SK-N-SH (cell line): ENCODE measurements at regions not wholly inside any gene's neighbourhood (a gene's known extent, or its start where the extent isn't known, plus 50 kb on each side); places are given as distances from the start of the nearest gene placed in this dataset.

Experiments used
- CTCF ChIA-PET: fragments of 300-600, 350-600 bp; formaldehyde crosslinking; extraction: SDS; loops from one replicate; lab custom pipeline; 2021; lab: Yijun Ruan, JAX
- POLR2A ChIA-PET: fragments of 350-600 bp; sonication (Branson Sonifier 250); formaldehyde crosslinking; extraction: SDS; loops from one replicate; lab custom pipeline; 2020; ENCODE audit warnings: antibody characterized with exemption, inconsistent platforms; lab: Yijun Ruan, JAX
- DNase-seq: peaks from one replicate; pipeline ENCODE4 v3.0.0; 2012
- H2AFZ ChIP-seq: fragments of 200-600 bp; sonication (generic); 2 replicates; pipeline ENCODE4 v1.8.1; 2016; ENCODE audit warnings: antibody characterized with exemption, mild to moderate bottlenecking, low read depth
- H3F3A ChIP-seq: fragments of 200-600 bp; sonication (generic); replicated peaks from 2 replicates; pipeline ENCODE3; 2016; ENCODE audit warnings: antibody characterized with exemption, mild to moderate bottlenecking; ENCODE audit not compliant: insufficient read depth
- H3K27ac ChIP-seq, 2 experiments: fragments of 200-500 bp in 1 of 2; fragments of 200-600 bp in 1 of 2; sonication (Bioruptor generic) in 1 of 2; sonication (generic), shearing (Covaris generic) in 1 of 2; 2 replicates each; pipeline versions ENCODE4 v1.5.1 to v1.6.1; 2014 to 2016; ENCODE audit warnings: low read depth in 2 of 2, inconsistent platforms in 1 of 2, low read length in 1 of 2, mild to moderate bottlenecking in 1 of 2, mixed read lengths in 1 of 2
- H3K27me3 ChIP-seq: fragments of 200-600 bp; sonication (generic), shearing (Covaris generic); 2 replicates; pipeline ENCODE4 v1.6.1; 2016; ENCODE audit warnings: mixed run types; ENCODE audit not compliant: insufficient read depth
- H3K36me3 ChIP-seq, 2 experiments: fragments of 200-500 bp in 1 of 2; fragments of 200-600 bp in 1 of 2; sonication (Bioruptor generic) in 1 of 2; sonication (generic) in 1 of 2; replicated peaks in 1 of 2; 2 replicates each; pipeline versions ENCODE3 to v1.5.1; 2014 to 2016; ENCODE audit warnings: low read length in 1 of 2, mild to moderate bottlenecking in 1 of 2; ENCODE audit not compliant: insufficient read depth in 2 of 2, control insufficient read depth in 1 of 2
- H3K4me1 ChIP-seq, 2 experiments: fragments of 200-500 bp in 1 of 2; fragments of 200-600 bp in 1 of 2; sonication (Bioruptor generic) in 1 of 2; sonication (generic), shearing (Covaris generic) in 1 of 2; 2 replicates each; pipeline versions ENCODE4 v1.5.1 to v1.6.1; 2014 to 2016; ENCODE audit warnings: low read depth in 1 of 2, low read length in 1 of 2, mixed run types in 1 of 2; ENCODE audit not compliant: insufficient read depth in 2 of 2, control insufficient read depth in 1 of 2
- H3K4me2 ChIP-seq: fragments of 200-600 bp; sonication (generic), shearing (Covaris generic); 2 replicates; pipeline ENCODE4 v1.6.1; 2017; ENCODE audit warnings: mixed run types
- H3K4me3 ChIP-seq, 2 experiments: fragments of 200-500 bp in 1 of 2; fragments of 200-600 bp in 1 of 2; sonication (Bioruptor generic) in 1 of 2; sonication (generic), shearing (Covaris generic) in 1 of 2; 2 replicates each; pipeline versions ENCODE4 v1.5.1 to v1.8.1; 2014 to 2016; ENCODE audit warnings: low read depth in 2 of 2, inconsistent platforms in 1 of 2, low read length in 1 of 2, mild to moderate bottlenecking in 1 of 2, mixed read lengths in 1 of 2, moderate library complexity in 1 of 2
- H3K79me2 ChIP-seq: fragments of 200-600 bp; sonication (generic); 2 replicates; pipeline ENCODE4 v1.8.1; 2017; ENCODE audit warnings: mild to moderate bottlenecking; ENCODE audit not compliant: insufficient read depth
- H3K9ac ChIP-seq: fragments of 200-600 bp; sonication (generic); 2 replicates; pipeline ENCODE4 v1.6.1; 2017; ENCODE audit warnings: mixed run types
- H3K9me2 ChIP-seq: fragments of 200-600 bp; sonication (generic); 2 replicates; pipeline ENCODE4 v1.6.1; 2017; ENCODE audit warnings: mixed run types
- H3K9me3 ChIP-seq: fragments of 200-600 bp; sonication (generic); 2 replicates; pipeline ENCODE4 v1.6.1; 2017; ENCODE audit warnings: mixed run types, mild to moderate bottlenecking, moderate library complexity
- H4K20me1 ChIP-seq: fragments of 200-600 bp; sonication (generic); 2 replicates; pipeline ENCODE4 v1.6.1; 2017; ENCODE audit warnings: mild to moderate bottlenecking, mixed run types; ENCODE audit not compliant: insufficient read depth
- CHD2 ChIP-seq: fragments of 150-350 bp; IDR thresholded peaks from 2 replicates; pipeline ENCODE4 v1.6.1; 2018; ENCODE audit warnings: low read length; ENCODE audit not compliant: partially characterized antibody
- FOSL2 ChIP-seq: IDR thresholded peaks from 2 replicates; pipeline ENCODE4 v1.4.0; 2012; ENCODE audit warnings: low read depth, mild to moderate bottlenecking, moderate library complexity, borderline replicate concordance
- FOXJ3 ChIP-seq: sonication (generic); formaldehyde crosslinking; IDR thresholded peaks from 2 replicates; pipeline ENCODE4 v1.5.1; 2020; ENCODE audit warnings: mild to moderate bottlenecking, missing genetic modification reagents
- FOXM1 ChIP-seq: IDR thresholded peaks from 2 replicates; pipeline ENCODE4 v1.4.0; 2012; ENCODE audit warnings: low read depth, mild to moderate bottlenecking
- GATA2 ChIP-seq: sonication (generic); formaldehyde crosslinking; IDR thresholded peaks from 2 replicates; pipeline ENCODE4 v1.5.0; 2020; ENCODE audit warnings: mild to moderate bottlenecking, missing genetic modification reagents
- MXI1 ChIP-seq: IDR thresholded peaks from 2 replicates; pipeline ENCODE4 v1.6.1; 2012; ENCODE audit warnings: mild to moderate bottlenecking, low read depth, low read length, improper control_type of control experiment
- NFIC ChIP-seq: IDR thresholded peaks from 2 replicates; pipeline ENCODE4 v1.4.0; 2012; ENCODE audit warnings: borderline replicate concordance
- POLR2AphosphoS5 ChIP-seq: IDR thresholded peaks from 2 replicates; pipeline ENCODE4 v1.6.1; 2012; ENCODE audit warnings: low read depth, low read length
- RCOR1 ChIP-seq: fragments of 150-350 bp; IDR thresholded peaks from 2 replicates; pipeline ENCODE4 v1.6.1; 2017; ENCODE audit warnings: antibody characterized with exemption, low read length
- SMC3 ChIP-seq: IDR thresholded peaks from 2 replicates; pipeline ENCODE4 v1.6.1; 2012; ENCODE audit warnings: low read depth, low read length, improper control_type of control experiment
- TEAD4 ChIP-seq: IDR thresholded peaks from 2 replicates; pipeline ENCODE4 v1.4.0; 2012; ENCODE audit warnings: mild to moderate bottlenecking, borderline replicate concordance; ENCODE audit not compliant: insufficient read depth
- WGBS: methylation state at CpG from one replicate; pipeline ENCODE4 v1.1.6; 2017; ENCODE audit warnings: low lambda C conversion rate; 5-methylcytosine and 5-hydroxymethylcytosine counted together
- TF ChIP-seq, protein P1 (sequence below): IDR thresholded peaks from 2 replicates; pipeline ENCODE4; 2012
- TF ChIP-seq, protein P2 (sequence below): fragments of 150-350 bp; IDR thresholded peaks from 2 replicates; pipeline ENCODE4 v1.6.1; 2016; ENCODE audit warnings: mild to moderate bottlenecking, low read depth, low read length
- TF ChIP-seq, protein P3 (sequence below): IDR thresholded peaks from 2 replicates; pipeline ENCODE4 v1.4.0; 2012; ENCODE audit warnings: low read depth, borderline replicate concordance
- TF ChIP-seq, protein P4 (sequence below): IDR thresholded peaks from 2 replicates; pipeline ENCODE4 v1.6.1; 2012; ENCODE audit warnings: mild to moderate bottlenecking, low read depth, low read length, moderate library complexity
- TF ChIP-seq, protein P5 (sequence below): fragments of 200-600 bp; sonication (generic); IDR thresholded peaks from 2 replicates; pipeline ENCODE4 v1.6.1; 2017; ENCODE audit warnings: antibody characterized with exemption, mild to moderate bottlenecking, moderate library complexity
- TF ChIP-seq, protein P6 (sequence below): fragments of 150-350 bp; IDR thresholded peaks from 2 replicates; pipeline ENCODE4 v1.6.1; 2017; ENCODE audit warnings: antibody characterized with exemption, low read length, low read depth, borderline replicate concordance

DNA sequence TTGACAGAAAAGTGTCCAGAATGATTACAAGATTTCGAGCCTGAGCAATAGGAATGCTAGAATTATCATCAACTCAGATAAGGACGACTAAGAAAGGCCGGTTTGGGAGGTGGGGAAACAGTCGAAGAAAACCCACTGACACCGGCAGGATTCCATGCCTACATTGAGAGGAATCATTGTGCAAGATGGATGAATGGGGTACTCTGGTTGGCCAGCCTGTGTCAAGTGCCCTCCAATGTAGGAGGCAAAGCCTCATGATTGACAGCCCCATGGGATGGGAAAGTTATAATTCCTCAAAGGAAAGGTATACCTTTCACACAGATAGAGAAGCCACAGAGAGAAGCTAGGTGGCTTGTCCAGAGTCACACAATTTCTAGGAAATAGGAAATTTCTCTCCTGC lies 153.5 kb upstream of the CTTNBP2NL start:
- no peaks in the 10 kb centered on the region for H3K4me1 ChIP-seq
- no peaks in the 10 kb centered on the region for H4K20me1 ChIP-seq
- H3F3A ChIP-seq = no peaks in the 10 kb centered on the region
- no peaks in the 10 kb centered on the region for H3K9me3 ChIP-seq
- peaks cover 6% of the 10 kb centered on the region; the same call in 1 of the 2 replicates for H3K27me3 ChIP-seq
- no peak overlapping the region for H2AFZ ChIP-seq
- no peak for TF ChIP-seq MXI1
- no peak for TF ChIP-seq FOSL2
- no peak for TF ChIP-seq RCOR1
- TF ChIP-seq, protein P1, sequence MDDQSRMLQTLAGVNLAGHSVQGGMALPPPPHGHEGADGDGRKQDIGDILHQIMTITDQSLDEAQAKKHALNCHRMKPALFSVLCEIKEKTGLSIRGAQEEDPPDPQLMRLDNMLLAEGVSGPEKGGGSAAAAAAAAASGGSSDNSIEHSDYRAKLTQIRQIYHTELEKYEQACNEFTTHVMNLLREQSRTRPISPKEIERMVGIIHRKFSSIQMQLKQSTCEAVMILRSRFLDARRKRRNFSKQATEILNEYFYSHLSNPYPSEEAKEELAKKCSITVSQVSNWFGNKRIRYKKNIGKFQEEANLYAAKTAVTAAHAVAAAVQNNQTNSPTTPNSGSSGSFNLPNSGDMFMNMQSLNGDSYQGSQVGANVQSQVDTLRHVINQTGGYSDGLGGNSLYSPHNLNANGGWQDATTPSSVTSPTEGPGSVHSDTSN = no peak
- WGBS = 50% methylated on average over 5 of the region's 5 CpGs
- ChIA-PET CTCF (no interaction called here), POLR2A (no interaction called here)
- DNase-seq = no peak
- no peak overlapping the region for H3K4me2 ChIP-seq
- no peaks in the 10 kb centered on the region for H3K9me2 ChIP-seq
- H3K4me3 ChIP-seq = no peak overlapping the region
- H3K27ac ChIP-seq = no peak overlapping the region
- no peak overlapping the region for H3K9ac ChIP-seq
- H3K36me3 ChIP-seq = no peaks in the 10 kb centered on the region
- H3K79me2 ChIP-seq = no peaks in the 10 kb centered on the region

DNA sequence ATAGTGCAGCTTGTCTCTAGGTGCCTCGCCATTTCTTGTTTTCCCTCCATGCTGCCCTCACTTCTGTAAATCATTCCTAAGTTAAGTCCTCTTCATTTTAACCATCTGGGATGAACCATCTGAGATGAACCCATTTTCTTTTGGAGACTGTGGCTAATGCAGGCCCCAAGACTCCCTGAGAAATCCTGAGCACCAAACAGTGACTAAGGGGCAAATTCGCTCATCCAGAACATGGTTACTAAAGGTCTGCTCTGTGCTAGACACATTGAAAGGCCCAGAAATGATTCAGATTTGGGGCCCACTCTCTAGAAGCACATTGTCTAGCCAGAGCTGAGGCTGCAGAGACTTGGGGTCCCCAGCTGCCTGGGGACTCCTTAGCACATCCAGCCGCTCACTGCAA lies 151.9 kb upstream of the CTTNBP2NL start:
- Histone ChIP-seq H3K9ac (no peak overlapping the region), H3K4me2 (no peak overlapping the region), H3K79me2 (no peaks in the 10 kb centered on the region), H3K9me3 (no peaks in the 10 kb centered on the region), H3K9me2 (no peaks in the 10 kb centered on the region), H2AFZ (no peak overlapping the region), H3K36me3 (no peaks in the 10 kb centered on the region), H3K27ac (no peak overlapping the region), H3K4me1 (no peaks in the 10 kb centered on the region), H3F3A (no peaks in the 10 kb centered on the region), H3K27me3 (peaks cover 6% of the 10 kb centered on the region; the same call in 1 of the 2 replicates), H4K20me1 (no peaks in the 10 kb centered on the region), H3K4me3 (no peak overlapping the region)
- DNase-seq = no peak
- WGBS = 21% methylated on average over 3 of the region's 3 CpGs
- ChIA-PET CTCF (interaction anchor here (1.0 to 2.0 kb wide), 2 partner anchors 13 to 54 kb away, joined by 3 to 5 read pairs; no protein-coding TSS in a partner anchor), POLR2A (no interaction called here)
- TF ChIP-seq, protein P2, sequence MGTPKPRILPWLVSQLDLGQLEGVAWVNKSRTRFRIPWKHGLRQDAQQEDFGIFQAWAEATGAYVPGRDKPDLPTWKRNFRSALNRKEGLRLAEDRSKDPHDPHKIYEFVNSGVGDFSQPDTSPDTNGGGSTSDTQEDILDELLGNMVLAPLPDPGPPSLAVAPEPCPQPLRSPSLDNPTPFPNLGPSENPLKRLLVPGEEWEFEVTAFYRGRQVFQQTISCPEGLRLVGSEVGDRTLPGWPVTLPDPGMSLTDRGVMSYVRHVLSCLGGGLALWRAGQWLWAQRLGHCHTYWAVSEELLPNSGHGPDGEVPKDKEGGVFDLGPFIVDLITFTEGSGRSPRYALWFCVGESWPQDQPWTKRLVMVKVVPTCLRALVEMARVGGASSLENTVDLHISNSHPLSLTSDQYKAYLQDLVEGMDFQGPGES = no peak
- TF ChIP-seq, protein P3, sequence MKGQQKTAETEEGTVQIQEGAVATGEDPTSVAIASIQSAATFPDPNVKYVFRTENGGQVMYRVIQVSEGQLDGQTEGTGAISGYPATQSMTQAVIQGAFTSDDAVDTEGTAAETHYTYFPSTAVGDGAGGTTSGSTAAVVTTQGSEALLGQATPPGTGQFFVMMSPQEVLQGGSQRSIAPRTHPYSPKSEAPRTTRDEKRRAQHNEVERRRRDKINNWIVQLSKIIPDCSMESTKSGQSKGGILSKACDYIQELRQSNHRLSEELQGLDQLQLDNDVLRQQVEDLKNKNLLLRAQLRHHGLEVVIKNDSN = no peak
- no peak for TF ChIP-seq CHD2
- TF ChIP-seq, protein P1 = no peak
- TF ChIP-seq POLR2AphosphoS5 = no peak
- TF ChIP-seq FOXJ3 (CRISPR knock-in tag) = no peak
- no peak for TF ChIP-seq FOSL2
- TF ChIP-seq, protein P4, sequence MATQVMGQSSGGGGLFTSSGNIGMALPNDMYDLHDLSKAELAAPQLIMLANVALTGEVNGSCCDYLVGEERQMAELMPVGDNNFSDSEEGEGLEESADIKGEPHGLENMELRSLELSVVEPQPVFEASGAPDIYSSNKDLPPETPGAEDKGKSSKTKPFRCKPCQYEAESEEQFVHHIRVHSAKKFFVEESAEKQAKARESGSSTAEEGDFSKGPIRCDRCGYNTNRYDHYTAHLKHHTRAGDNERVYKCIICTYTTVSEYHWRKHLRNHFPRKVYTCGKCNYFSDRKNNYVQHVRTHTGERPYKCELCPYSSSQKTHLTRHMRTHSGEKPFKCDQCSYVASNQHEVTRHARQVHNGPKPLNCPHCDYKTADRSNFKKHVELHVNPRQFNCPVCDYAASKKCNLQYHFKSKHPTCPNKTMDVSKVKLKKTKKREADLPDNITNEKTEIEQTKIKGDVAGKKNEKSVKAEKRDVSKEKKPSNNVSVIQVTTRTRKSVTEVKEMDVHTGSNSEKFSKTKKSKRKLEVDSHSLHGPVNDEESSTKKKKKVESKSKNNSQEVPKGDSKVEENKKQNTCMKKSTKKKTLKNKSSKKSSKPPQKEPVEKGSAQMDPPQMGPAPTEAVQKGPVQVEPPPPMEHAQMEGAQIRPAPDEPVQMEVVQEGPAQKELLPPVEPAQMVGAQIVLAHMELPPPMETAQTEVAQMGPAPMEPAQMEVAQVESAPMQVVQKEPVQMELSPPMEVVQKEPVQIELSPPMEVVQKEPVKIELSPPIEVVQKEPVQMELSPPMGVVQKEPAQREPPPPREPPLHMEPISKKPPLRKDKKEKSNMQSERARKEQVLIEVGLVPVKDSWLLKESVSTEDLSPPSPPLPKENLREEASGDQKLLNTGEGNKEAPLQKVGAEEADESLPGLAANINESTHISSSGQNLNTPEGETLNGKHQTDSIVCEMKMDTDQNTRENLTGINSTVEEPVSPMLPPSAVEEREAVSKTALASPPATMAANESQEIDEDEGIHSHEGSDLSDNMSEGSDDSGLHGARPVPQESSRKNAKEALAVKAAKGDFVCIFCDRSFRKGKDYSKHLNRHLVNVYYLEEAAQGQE = no peak
- TF ChIP-seq, protein P5, sequence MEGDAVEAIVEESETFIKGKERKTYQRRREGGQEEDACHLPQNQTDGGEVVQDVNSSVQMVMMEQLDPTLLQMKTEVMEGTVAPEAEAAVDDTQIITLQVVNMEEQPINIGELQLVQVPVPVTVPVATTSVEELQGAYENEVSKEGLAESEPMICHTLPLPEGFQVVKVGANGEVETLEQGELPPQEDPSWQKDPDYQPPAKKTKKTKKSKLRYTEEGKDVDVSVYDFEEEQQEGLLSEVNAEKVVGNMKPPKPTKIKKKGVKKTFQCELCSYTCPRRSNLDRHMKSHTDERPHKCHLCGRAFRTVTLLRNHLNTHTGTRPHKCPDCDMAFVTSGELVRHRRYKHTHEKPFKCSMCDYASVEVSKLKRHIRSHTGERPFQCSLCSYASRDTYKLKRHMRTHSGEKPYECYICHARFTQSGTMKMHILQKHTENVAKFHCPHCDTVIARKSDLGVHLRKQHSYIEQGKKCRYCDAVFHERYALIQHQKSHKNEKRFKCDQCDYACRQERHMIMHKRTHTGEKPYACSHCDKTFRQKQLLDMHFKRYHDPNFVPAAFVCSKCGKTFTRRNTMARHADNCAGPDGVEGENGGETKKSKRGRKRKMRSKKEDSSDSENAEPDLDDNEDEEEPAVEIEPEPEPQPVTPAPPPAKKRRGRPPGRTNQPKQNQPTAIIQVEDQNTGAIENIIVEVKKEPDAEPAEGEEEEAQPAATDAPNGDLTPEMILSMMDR = no peak
- TF ChIP-seq FOXM1 = no peak
- no peak for TF ChIP-seq NFIC
- no peak for TF ChIP-seq GATA2 (CRISPR knock-in tag)
- TF ChIP-seq, protein P6, sequence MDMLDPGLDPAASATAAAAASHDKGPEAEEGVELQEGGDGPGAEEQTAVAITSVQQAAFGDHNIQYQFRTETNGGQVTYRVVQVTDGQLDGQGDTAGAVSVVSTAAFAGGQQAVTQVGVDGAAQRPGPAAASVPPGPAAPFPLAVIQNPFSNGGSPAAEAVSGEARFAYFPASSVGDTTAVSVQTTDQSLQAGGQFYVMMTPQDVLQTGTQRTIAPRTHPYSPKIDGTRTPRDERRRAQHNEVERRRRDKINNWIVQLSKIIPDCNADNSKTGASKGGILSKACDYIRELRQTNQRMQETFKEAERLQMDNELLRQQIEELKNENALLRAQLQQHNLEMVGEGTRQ = no peak
- TF ChIP-seq SMC3 = no peak
- TF ChIP-seq TEAD4 = no peak
